ENCODE measurements at regions not wholly inside any gene's neighbourhood (a gene's known extent, or its start where the extent isn't known, plus 50 kb on each side); places are given as distances from the start of the nearest gene placed in this dataset.
"Not testable (repeated sequence)": the region's sequence is repeated elsewhere in the genome, so short reads cannot be mapped to it uniquely, and the experiment has no call there.

DNA sequence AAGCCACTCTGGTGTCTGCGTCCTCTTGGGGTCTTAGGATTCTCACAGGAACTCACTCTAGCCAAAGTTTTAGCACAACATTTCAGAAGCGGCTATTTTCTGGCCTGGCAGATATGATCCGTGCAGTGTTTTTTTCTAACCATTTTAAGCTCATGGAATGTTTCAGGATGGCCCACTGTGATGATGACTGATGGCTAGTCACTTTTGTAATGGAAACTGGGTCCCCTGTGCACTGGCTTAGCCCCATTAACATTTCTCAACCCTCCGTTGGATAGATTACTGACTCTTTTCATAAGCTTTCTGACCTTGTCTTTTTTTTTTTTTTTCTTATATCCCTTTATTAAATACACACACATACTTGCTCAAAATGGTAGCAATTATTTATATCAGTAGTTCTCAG is 364.9 kb upstream of the FOXG1 start:
- not testable (repeated sequence) for DNase-seq

DNA sequence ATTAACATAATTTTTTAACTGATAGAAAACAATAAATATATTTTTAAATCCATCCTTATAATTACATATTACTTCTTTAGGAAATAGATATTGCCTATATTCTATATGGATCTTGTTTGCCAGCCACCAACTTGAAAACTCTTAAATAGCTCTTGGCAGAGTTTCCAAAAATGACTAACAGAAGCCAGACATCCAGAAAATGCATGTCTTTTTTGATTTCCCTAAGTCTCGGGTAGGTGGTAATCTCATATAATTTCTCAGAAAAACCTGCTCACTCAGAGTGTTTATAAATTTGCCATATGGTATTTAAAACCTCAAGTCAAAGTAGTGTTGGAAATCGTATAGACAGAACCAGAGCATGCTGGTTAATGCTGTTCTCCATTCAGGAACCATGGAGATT is 360.4 kb upstream of the FOXG1 start:
- DNase-seq: no peak

DNA sequence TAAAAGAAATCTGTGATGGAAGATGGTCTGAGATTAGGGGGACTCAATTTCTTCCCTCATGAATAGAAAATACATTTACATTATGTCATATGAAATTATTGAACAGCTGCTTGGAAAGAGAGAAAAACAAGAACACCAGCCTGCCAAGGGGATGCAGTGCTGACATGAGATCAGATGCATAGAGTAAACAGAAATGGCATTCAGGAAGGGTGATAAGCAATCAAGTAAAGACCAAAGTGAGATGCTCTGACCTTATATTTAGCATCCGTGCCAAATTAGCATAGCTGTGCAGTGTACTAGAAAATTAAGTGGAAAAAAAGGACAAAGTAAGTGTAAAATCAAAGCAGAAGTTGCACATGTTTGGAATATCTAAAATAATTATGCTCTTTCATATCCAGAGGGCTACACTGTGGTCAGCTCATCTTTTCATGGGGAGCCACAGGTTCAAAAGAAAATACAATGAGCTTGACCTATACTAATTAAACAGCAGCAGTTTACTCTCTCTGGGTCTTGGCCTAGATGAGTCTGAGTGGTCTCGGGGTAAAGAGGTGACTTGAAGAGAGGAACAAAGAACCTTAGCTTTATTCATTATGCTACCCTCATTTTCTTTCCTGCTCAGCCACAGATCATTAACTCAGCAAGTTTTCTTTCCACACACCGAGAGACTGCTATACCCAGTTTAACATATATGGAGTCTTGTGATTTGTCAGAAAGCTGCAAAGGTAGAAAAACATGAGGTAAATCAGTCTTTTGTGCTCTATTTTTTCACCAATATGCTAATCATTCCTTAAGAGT is 359.4 kb upstream of the FOXG1 start:
- DNase-seq: no peak

- no peak for DNase-seq
These were observed 358.6 kb upstream of the FOXG1 start for GRCh38 chr14:28407996-28408395.

DNA sequence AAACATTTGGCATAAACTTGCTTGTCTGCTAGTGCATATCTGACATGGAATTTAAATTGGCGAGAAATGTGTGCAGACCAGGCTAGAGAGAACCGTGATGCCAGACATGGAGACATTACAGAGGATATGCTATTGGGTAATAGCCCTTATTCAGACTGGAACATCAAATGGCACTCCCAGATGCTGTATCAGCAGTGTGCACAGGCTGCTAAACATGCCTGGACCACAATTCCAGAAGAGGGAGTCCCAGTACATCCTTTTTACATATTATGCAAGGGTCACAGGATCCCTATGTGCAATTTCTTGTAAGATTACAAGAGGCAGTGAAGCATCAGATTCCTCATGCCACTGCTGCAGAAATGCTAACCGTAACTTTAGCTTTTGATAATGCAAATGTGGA is 354.5 kb upstream of the FOXG1 start:
- no peak for DNase-seq

- DNase-seq: no peak
These were observed 339.6 kb upstream of the FOXG1 start for GRCh38 chr14:28426960-28427359.

GRCh38 chr14:28436821-28437220 is 329.8 kb upstream of the FOXG1 start:
- DNase-seq: no peak

GRCh38 chr14:28461389-28461788 is 305.2 kb upstream of the FOXG1 start:
- no peak for DNase-seq

- DNase-seq: no peak
These were observed 299.0 kb upstream of the FOXG1 start for GRCh38 chr14:28467611-28468010.

DNA sequence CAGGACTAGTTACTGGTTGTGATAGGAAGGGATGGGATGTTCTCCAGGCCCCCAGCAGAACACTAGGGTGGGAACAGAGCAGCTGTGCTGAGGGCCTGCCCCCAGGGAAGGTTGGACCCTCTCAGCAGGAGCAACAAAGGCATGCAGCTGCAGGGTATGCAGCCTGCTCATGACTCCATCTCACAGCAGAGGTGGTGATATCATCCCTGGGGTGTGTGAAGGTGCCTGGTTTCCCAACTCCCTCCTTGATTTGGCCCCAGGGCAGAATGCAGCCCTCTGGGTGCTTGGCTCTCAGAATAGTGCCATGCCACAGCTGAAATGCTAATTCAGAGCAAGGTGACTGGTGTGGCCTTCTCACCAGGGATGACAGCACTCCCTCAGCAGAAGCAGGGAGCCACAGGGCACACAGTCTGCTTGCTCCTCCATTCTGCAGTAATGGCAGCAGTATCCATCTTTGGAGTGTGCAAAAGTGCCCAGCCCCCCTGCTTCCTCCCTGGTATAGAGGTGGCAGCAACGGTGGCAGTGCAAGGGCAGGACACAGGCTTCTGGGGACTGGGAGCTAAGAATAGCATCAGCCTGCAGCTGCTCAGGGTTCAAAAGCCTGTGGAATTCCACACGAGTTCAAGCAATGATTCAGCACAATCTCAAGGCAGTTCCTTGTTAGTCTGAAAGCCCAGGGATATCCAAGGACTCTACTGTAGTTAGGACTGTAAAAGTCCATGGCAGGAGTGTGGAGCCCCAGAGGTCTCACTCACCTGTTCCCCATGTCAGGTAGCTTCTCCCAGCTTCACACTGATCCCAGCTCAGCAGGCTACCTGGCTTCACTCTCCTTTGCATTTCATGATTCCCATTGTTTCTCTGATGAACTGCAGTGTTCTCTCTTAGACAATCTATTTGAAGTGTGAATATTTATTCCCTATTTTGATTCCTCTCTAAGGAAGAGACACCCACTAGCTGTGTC is 298.1 kb upstream of the FOXG1 start:
- DNase-seq: no peak

GRCh38 chr14:28482251-28483040 is 284.1 kb upstream of the FOXG1 start:
- DNase-seq: no peak

GRCh38 chr14:28483506-28483905 is 283.1 kb upstream of the FOXG1 start:
- DNase-seq: no peak

- no peak for DNase-seq
These were observed 277.9 kb upstream of the FOXG1 start for GRCh38 chr14:28488684-28489083.

DNA sequence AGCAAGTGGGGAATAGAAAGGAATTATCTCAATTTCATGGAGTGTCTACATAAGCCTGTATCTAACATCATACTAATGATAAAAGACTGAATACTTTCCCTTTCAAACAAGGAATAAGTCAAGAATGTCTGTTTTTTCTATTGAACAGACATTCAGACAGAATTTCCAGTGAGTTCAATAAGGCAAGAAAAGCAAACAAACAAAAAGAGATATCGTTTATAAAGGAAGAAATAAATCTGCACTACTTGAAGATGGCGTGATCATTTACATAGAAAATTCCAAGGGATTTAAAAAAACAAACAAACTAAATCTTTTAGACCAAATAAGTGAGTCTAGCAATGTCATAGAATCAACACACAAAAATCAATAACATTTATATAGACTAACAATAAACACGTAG is 273.1 kb upstream of the FOXG1 start:
- DNase-seq: no peak

DNA sequence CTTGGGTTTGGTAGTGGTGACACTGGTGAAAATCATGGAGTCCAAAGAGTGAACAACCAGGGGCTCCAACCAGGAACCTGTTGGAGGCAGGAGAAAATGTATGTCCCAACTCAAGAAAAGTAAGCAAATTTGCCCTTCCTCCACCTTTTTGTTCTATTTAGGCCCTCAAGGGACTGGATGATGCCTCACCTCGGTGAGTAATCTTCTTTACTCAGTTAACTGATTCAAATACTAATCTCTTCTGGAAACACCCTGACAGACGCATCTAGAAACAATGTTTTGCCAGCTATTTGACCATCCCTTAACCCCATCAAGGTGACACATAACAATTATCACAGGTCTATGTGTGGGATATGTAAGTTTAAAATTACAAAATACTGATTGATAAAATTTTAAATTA is 272.4 kb upstream of the FOXG1 start:
- no peak for DNase-seq

DNA sequence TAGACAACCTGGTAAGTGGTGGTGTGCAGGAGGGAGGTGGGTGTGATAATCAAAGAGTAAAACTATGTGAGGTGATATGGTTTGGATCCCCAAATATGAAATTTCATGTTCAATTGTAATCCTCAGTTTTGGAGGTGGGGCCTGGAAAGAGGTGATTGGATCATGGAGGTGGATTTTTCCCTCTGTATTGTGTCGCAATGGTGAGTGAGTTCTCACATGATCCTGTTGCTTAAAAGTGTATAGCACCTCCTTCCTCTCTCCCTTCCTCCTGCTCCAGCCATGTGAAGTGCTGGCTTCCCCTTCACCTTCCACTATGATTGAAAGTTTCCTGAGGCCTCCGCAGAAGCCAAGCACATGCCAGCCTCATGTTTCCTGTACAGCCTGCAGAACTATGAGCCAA is 270.2 kb upstream of the FOXG1 start:
- DNase-seq: no peak

DNA sequence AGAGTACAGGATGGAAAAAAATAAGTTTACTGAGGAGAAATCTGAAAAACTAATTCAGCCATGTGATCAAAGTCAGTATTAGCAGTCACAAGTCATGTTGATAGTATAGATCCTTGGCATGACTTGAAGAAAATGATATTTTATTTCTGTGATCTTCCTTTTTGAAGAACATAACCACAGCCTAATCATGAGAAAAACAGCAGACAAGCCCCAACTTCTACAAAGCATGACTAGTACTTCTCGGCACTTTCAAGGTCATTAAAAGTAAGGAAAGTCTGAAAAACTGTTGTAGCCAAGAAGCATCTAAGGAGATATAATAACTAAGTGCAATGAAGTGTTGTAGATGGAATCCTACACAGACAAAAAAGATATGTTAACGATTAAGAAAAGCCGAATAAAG is 264.1 kb upstream of the FOXG1 start:
- no peak for DNase-seq

- no peak for DNase-seq
These were observed 251.0 kb upstream of the FOXG1 start for GRCh38 chr14:28515571-28515970.

- DNase-seq: no peak
These were observed 229.7 kb upstream of the FOXG1 start for GRCh38 chr14:28536889-28537288.

DNA sequence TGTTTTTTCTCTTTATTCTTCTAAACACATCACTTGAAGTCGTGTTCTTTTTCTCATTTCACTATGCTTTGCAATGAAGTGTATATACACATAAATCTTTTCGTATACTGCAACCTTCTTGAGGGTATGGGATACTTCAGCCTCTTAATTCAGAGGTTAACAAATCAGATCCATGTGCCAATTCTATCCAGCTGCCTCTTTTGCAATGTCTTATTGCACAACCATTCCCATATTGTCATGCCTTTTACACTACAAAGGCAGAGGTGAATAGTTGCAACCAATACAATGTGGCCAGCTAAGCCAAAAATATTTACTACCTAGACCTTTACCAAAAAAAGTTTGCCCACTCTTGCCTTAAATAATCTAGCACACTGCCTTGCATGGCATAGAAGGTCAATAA is 224.5 kb upstream of the FOXG1 start:
- DNase-seq: no peak

DNA sequence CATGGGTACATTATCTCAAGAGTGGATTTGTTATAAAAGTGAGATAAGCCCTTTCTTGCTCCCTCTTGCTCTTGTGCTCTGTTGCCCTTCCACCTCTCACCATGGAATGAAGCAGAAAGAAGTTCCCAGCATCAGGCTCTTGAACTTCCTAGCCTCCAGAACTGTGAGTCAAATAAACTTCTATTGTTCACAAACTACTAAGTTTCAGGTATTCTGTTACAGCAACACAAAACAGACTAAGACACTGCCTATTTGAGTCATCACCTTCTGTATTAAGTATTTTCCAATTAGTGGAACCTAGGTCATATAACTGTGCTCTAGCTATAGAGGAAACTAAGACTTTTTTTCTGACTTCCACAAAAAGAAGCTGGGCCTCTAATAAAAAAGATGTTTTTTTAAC is 201.2 kb upstream of the FOXG1 start:
- DNase-seq: no peak

DNA sequence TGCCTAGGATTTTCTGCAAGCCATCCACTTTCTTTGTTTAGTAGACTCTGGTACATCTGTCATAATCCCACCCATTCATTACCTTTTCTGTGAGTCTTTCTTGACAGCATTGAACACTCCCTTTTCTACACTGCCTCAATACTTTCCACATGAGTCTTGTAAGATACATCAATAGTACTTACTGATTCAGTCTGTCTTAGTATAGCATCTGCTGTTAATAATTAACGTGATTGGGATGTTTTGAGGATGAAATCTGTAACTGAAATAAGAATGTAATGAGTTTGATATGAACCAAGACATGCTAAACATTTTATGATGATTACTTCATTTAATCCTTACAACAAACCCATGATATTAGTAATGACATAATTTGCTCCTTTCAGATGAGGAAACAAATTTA is 196.2 kb upstream of the FOXG1 start:
- DNase-seq: no peak

- no peak for DNase-seq
These were observed 195.0 kb upstream of the FOXG1 start for GRCh38 chr14:28571636-28572035.
